C4-2B (cell line): ENCODE measurements at regions not wholly inside any gene's neighbourhood (a gene's known extent, or its start where the extent isn't known, plus 50 kb on each side); places are given as distances from the start of the nearest gene placed in this dataset.

Experiments used
- CTCF ChIP-seq: fragments of 450-650 bp; conservative IDR thresholded peaks from 2 replicates; pipeline ENCODE4 v1.5.1; 2017; ENCODE audit warnings: mild to moderate bottlenecking
- ZFX ChIP-seq: fragments of 450-650 bp; IDR thresholded peaks from 2 replicates; pipeline ENCODE4 v1.6.1; 2017

DNA sequence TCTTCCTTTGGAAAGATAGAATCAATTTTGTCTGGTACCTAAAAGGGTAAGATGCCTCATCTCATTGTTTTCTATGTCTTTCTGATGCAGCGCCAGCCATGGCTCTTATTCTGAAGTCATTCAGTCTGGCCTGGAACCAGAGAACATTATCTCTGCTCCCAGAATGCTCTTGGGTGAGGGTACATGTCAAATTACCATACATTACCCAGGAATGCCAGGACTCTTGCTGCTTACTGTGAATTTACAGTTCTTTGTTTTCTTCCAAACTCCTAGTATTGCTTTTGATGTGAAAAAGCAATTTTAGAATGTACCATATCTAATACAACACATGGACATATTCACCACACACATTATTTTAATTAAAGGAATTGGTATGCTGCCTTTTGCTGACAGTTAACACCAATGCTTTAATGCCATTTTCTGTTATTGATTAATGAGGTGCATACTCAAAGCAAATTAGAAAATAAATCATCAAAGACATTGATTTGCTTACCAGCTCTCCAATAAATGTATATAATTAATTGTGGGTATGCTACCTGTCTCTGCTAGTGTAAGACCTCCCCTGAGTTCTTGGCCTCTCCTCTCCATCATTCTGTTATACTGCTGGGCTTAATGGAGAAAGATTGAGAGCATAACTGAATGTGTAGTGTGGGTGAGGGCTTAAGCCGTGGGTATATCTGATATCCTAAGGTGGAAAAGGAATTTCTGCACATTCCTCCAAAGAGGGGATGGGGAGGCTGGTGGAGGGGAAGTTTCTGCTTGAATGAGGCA lies 337.7 kb downstream of the C12orf75 start:
- TF ChIP-seq CTCF (no peak), ZFX (no peak)
